PC-9 (cell line): ENCODE measurements at regions not wholly inside any gene's neighbourhood (a gene's known extent, or its start where the extent isn't known, plus 50 kb on each side); places are given as distances from the start of the nearest gene placed in this dataset.

Experiments used
- BruUV-seq: library from RNA; stranded (reverse); fragments of 400-500 nt; replicated peaks from 2 replicates; lab custom pipeline; 2021; lab: Mats Ljungman, UMichigan
- CTCF ChIA-PET: fragments of 300-600 bp; sonication (Branson Sonifier 250); formaldehyde crosslinking; loops from one replicate; lab custom pipeline; 2022; ENCODE audit warnings: antibody characterized with exemption; lab: Charles Lee
- POLR2A ChIA-PET: fragments of 300-600 bp; sonication (Branson Sonifier 250); formaldehyde crosslinking; loops from one replicate; lab custom pipeline; 2022; ENCODE audit warnings: antibody characterized with exemption; ENCODE audit not compliant: unreplicated experiment; lab: Charles Lee
- DNase-seq, 2 experiments: peaks; one replicate each; pipeline versions ENCODE4 v3.0.0 to v3.0.0-alpha.2; 2015 to 2022; ENCODE audit warnings: mixed read lengths in 1 of 2
- H2AFZ ChIP-seq: fragments of 200-600 bp; sonication (generic); 2 replicates; pipeline ENCODE4 v1.8.1; 2017; ENCODE audit warnings: antibody characterized with exemption
- H3F3A ChIP-seq: fragments of 200-600 bp; sonication (generic); 2 replicates; pipeline ENCODE4 v1.8.1; 2017; ENCODE audit warnings: antibody characterized with exemption, mild to moderate bottlenecking, low read depth; ENCODE audit not compliant: insufficient read depth
- H3K27ac ChIP-seq: fragments of 200-600 bp; sonication (generic); 2 replicates; pipeline ENCODE4 v1.6.1; 2016; ENCODE audit warnings: mixed run types
- H3K27me3 ChIP-seq: fragments of 200-600 bp; sonication (generic); 2 replicates; pipeline ENCODE4 v1.6.1; 2016; ENCODE audit warnings: low read depth, mixed run types; ENCODE audit not compliant: insufficient read depth
- H3K36me3 ChIP-seq: fragments of 200-600 bp; sonication (generic); 2 replicates; pipeline ENCODE4 v1.6.1; 2016; ENCODE audit warnings: low read depth, mixed run types
- H3K4me1 ChIP-seq: fragments of 200-600 bp; sonication (generic); replicated peaks from 2 replicates; pipeline ENCODE4 v1.6.1; 2016; ENCODE audit warnings: mixed run types; ENCODE audit not compliant: insufficient read depth
- H3K4me2 ChIP-seq: fragments of 200-600 bp; sonication (generic); 2 replicates; pipeline ENCODE4 v1.6.1; 2017; ENCODE audit warnings: mixed run types
- H3K4me3 ChIP-seq: fragments of 200-600 bp; sonication (generic); 2 replicates; pipeline ENCODE4 v1.6.1; 2016; ENCODE audit warnings: mixed run types
- H3K79me2 ChIP-seq: fragments of 200-600 bp; sonication (generic); 2 replicates; pipeline ENCODE4 v1.6.1; 2017; ENCODE audit warnings: low read depth, mixed run types
- H3K9me2 ChIP-seq: fragments of 200-600 bp; sonication (generic); 2 replicates; pipeline ENCODE4 v1.8.1; 2017; ENCODE audit warnings: mild to moderate bottlenecking; ENCODE audit not compliant: insufficient read depth
- H3K9me3 ChIP-seq: fragments of 200-600 bp; sonication (generic); 2 replicates; pipeline ENCODE4 v1.8.1; 2016; ENCODE audit warnings: low read depth; ENCODE audit not compliant: insufficient read depth
- H4K20me1 ChIP-seq: fragments of 200-600 bp; sonication (generic); 2 replicates; pipeline ENCODE4 v1.8.1; 2017; ENCODE audit not compliant: insufficient read depth
- CTCF ChIP-seq: fragments of 200-600 bp; sonication (generic); conservative IDR thresholded peaks from 2 replicates; pipeline ENCODE4 v1.6.1; 2017; ENCODE audit warnings: mixed run types, antibody characterized with exemption, mild to moderate bottlenecking, moderate library complexity
- EZH2 ChIP-seq: fragments of 200-600 bp; sonication (generic); IDR thresholded peaks from 2 replicates; pipeline ENCODE4 v1.8.0; 2017; ENCODE audit warnings: antibody characterized with exemption, low read depth
- intact Hi-C: fragments of 100-400 bp; cut with micrococcal nuclease; formaldehyde crosslinking; loops from one replicate; pipeline ENCODE4 v1.10.0; 2022; ENCODE audit not compliant: unreplicated experiment

- intact Hi-C loops, result no loop called here
- Histone ChIP-seq H3K9me2 (0 out of 2 replicates have a peak, but pooled peaks cover 2% of the 10 kb centered on the region), H4K20me1 (no peaks in the 10 kb centered on the region), H2AFZ (no peak overlapping the region; the same call in 1 of the 2 replicates), H3K4me2 (no peak overlapping the region), H3K27ac (no peak overlapping the region), H3K79me2 (no peaks in the 10 kb centered on the region), H3K4me3 (no peak overlapping the region), H3F3A (no peaks in the 10 kb centered on the region), H3K4me1 (no peaks in the 10 kb centered on the region), H3K36me3 (no peaks in the 10 kb centered on the region), H3K9me3 (no peaks in the 10 kb centered on the region), H3K27me3 (no peaks in the 10 kb centered on the region)
- ChIA-PET POLR2A (no interaction called here), CTCF (no interaction called here)
- no TSS peak for BruUV-seq
- TF ChIP-seq CTCF (no peak), EZH2 (no peak)
- no peak for DNase-seq
Observed at GRCh38 chr6:120873125-120873865, 461.0 kb downstream of the TBC1D32 start.

GRCh38 chr6:120872262-120872578 is 462.1 kb downstream of the TBC1D32 start:
- TF ChIP-seq EZH2 (no peak), CTCF (no peak)
- no peak overlapping the region; the same call in 1 of the 2 replicates for H2AFZ ChIP-seq
- no peaks in the 10 kb centered on the region for H3K9me2 ChIP-seq
- POLR2A ChIA-PET, result no interaction called here
- no peaks in the 10 kb centered on the region for H3K4me1 ChIP-seq
- H4K20me1 ChIP-seq, result no peaks in the 10 kb centered on the region
- H3K4me3 ChIP-seq, result no peak overlapping the region
- no peaks in the 10 kb centered on the region for H3K27me3 ChIP-seq
- intact Hi-C loops, result no loop called here
- H3K4me2 ChIP-seq, result no peak overlapping the region
- H3K9me3 ChIP-seq, result no peaks in the 10 kb centered on the region
- CTCF ChIA-PET, result no interaction called here
- H3K27ac ChIP-seq, result no peak overlapping the region
- H3K36me3 ChIP-seq, result no peaks in the 10 kb centered on the region
- no peak for DNase-seq
- no peaks in the 10 kb centered on the region for H3K79me2 ChIP-seq
- H3F3A ChIP-seq, result no peaks in the 10 kb centered on the region
- no TSS peak for BruUV-seq

- POLR2A ChIA-PET, result no interaction called here
- Histone ChIP-seq H3K9me2 (no peaks in the 10 kb centered on the region), H4K20me1 (no peaks in the 10 kb centered on the region), H3K9me3 (no peaks in the 10 kb centered on the region), H3K27ac (no peak overlapping the region), H3K4me2 (peak overlapping the region; percentile 36; the same call in 1 of the 2 replicates), H3K79me2 (no peaks in the 10 kb centered on the region), H3K27me3 (no peaks in the 10 kb centered on the region), H3F3A (no peaks in the 10 kb centered on the region), H3K36me3 (no peaks in the 10 kb centered on the region), H3K4me3 (no peak overlapping the region), H2AFZ (no peak overlapping the region), H3K4me1 (no peaks in the 10 kb centered on the region)
- BruUV-seq, result no TSS peak
- peak in 1 of 2 experiments; percentile 14 for DNase-seq
- no peak for TF ChIP-seq CTCF
- no peak for TF ChIP-seq EZH2
- CTCF ChIA-PET, result no interaction called here
- intact Hi-C loops, result no loop called here
Observed at GRCh38 chr6:120871416-120872261, 462.6 kb downstream of the TBC1D32 start.
